ENCODE measurements at regions not wholly inside any gene's neighbourhood (a gene's known extent, or its start where the extent isn't known, plus 50 kb on each side); places are given as distances from the start of the nearest gene placed in this dataset.

DNA sequence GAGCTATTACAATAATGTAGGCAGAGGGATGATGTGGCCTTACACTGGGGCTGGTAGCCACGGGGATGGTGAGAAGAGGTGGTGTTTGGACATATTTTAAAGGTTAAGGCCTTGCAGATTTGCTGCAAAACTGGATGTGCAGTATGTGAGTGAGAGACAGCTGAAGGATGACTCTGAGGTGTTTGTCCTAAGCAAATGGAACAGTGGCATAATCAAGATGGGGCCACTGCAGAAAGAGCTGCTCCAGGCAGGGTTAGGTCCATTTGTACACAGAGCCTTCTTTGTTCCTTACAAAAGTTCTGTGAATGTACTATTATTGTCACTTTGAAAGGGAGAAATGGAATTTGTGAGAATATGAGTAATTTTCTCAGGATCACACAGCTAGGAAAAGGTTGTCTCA is 220.4 kb upstream of the ZP4 start:
- no peak for TF ChIP-seq CTCF (IDR thresholded peaks at IDR 0.05; ENCODE audit: poor library complexity, severe bottlenecking)
- no peak for TF ChIP-seq MXI1 (conservative IDR thresholded peaks at IDR 0.05; ENCODE audit: poor library complexity, severe bottlenecking)
- TF ChIP-seq POLR2AphosphoS5 (IDR thresholded peaks at IDR 0.05), result no peak
- TF ChIP-seq, protein P1, sequence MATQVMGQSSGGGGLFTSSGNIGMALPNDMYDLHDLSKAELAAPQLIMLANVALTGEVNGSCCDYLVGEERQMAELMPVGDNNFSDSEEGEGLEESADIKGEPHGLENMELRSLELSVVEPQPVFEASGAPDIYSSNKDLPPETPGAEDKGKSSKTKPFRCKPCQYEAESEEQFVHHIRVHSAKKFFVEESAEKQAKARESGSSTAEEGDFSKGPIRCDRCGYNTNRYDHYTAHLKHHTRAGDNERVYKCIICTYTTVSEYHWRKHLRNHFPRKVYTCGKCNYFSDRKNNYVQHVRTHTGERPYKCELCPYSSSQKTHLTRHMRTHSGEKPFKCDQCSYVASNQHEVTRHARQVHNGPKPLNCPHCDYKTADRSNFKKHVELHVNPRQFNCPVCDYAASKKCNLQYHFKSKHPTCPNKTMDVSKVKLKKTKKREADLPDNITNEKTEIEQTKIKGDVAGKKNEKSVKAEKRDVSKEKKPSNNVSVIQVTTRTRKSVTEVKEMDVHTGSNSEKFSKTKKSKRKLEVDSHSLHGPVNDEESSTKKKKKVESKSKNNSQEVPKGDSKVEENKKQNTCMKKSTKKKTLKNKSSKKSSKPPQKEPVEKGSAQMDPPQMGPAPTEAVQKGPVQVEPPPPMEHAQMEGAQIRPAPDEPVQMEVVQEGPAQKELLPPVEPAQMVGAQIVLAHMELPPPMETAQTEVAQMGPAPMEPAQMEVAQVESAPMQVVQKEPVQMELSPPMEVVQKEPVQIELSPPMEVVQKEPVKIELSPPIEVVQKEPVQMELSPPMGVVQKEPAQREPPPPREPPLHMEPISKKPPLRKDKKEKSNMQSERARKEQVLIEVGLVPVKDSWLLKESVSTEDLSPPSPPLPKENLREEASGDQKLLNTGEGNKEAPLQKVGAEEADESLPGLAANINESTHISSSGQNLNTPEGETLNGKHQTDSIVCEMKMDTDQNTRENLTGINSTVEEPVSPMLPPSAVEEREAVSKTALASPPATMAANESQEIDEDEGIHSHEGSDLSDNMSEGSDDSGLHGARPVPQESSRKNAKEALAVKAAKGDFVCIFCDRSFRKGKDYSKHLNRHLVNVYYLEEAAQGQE (IDR thresholded peaks at IDR 0.05; ENCODE audit: borderline replicate concordance), result no peak
- no peak for TF ChIP-seq RAD21 (conservative IDR thresholded peaks at IDR 0.05)
- no peak for TF ChIP-seq SMC3 (conservative IDR thresholded peaks at IDR 0.05; ENCODE audit: poor library complexity)
- no peak for TF ChIP-seq EZH2 (IDR thresholded peaks at IDR 0.05; ENCODE audit: borderline replicate concordance, insufficient read depth, low read length, poor library complexity, severe bottlenecking)
- no peak for TF ChIP-seq TAF1 (IDR thresholded peaks at IDR 0.05; ENCODE audit: low read depth)

Measured in neural cell (in vitro differentiated cells).